Right lobe of liver (tissue), 4 donors: ENCODE measurements at regions not wholly inside any gene's neighbourhood (a gene's known extent, or its start where the extent isn't known, plus 50 kb on each side); places are given as distances from the start of the nearest gene placed in this dataset.

Experiments used
- POLR2A ChIP-seq: fragments of 450-650 bp; IDR thresholded peaks from one replicate; pipeline ENCODE4 v1.6.1; 2017; ENCODE audit warnings: antibody characterized with exemption, mild to moderate bottlenecking
- TF ChIP-seq, protein P1 (sequence below), 4 donors: fragments of 200-600 bp in 3 of 4; fragments of 450-650 bp in 1 of 4; IDR thresholded peaks; one replicate each; pipeline versions ENCODE4 v1.5.1 to v1.8.0; 2016 to 2022; ENCODE audit warnings: antibody characterized with exemption in 4 of 4, mild to moderate bottlenecking in 2 of 4
- donor health status: DM: no; HTN: no; CAD: no.
- donor health status: DM: no; HTN: no; CAD: no.
- donor health status: DM: no; HTN: yes; CAD: no.

DNA sequence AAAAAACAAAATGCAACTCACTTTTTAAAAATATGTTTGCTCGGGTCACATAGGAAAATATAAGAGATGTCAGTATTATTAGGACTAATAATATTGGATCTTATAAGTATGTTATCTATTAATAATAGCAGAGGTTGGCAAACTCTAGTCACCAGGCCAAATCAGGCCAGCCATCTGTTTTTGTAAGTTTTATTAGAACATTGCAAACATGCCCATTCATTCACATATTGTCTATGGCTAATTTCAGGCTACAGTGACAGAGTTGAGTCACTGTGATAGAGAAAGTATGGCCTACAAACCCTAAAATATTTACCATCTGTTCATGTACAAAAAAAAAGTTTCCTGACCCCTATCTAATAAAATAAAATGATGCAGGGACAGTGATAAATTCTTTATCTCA, 97.7 kb upstream of the CDH6 start:
- TF ChIP-seq, protein P1, sequence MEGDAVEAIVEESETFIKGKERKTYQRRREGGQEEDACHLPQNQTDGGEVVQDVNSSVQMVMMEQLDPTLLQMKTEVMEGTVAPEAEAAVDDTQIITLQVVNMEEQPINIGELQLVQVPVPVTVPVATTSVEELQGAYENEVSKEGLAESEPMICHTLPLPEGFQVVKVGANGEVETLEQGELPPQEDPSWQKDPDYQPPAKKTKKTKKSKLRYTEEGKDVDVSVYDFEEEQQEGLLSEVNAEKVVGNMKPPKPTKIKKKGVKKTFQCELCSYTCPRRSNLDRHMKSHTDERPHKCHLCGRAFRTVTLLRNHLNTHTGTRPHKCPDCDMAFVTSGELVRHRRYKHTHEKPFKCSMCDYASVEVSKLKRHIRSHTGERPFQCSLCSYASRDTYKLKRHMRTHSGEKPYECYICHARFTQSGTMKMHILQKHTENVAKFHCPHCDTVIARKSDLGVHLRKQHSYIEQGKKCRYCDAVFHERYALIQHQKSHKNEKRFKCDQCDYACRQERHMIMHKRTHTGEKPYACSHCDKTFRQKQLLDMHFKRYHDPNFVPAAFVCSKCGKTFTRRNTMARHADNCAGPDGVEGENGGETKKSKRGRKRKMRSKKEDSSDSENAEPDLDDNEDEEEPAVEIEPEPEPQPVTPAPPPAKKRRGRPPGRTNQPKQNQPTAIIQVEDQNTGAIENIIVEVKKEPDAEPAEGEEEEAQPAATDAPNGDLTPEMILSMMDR (IDR thresholded peaks at IDR 0.05) = no peak
- TF ChIP-seq POLR2A = no peak
